ENCODE measurements at regions not wholly inside any gene's neighbourhood (a gene's known extent, or its start where the extent isn't known, plus 50 kb on each side); places are given as distances from the start of the nearest gene placed in this dataset.

- no peaks in the 10 kb centered on the region for H3K36me3 ChIP-seq (ENCODE audit: insufficient read depth, low read length)
- H3K4me1 ChIP-seq (ENCODE audit: insufficient read depth, low read length, severe bottlenecking) = no peaks in the 10 kb centered on the region
- no peaks in the 10 kb centered on the region for H3K79me2 ChIP-seq (ENCODE audit: insufficient read depth, low read length)
- no peak overlapping the region for H3K27ac ChIP-seq (ENCODE audit: low read depth, low read length, poor library complexity, severe bottlenecking)
- H3K27me3 ChIP-seq (ENCODE audit: insufficient read depth, low read length) = no peaks in the 10 kb centered on the region
- H3K4me2 ChIP-seq (ENCODE audit: low read length) = no peak overlapping the region
- TF ChIP-seq EZH2 (IDR thresholded peaks at IDR 0.05; ENCODE audit: borderline replicate concordance, low read length) = no peak
- TF ChIP-seq, protein P1, sequence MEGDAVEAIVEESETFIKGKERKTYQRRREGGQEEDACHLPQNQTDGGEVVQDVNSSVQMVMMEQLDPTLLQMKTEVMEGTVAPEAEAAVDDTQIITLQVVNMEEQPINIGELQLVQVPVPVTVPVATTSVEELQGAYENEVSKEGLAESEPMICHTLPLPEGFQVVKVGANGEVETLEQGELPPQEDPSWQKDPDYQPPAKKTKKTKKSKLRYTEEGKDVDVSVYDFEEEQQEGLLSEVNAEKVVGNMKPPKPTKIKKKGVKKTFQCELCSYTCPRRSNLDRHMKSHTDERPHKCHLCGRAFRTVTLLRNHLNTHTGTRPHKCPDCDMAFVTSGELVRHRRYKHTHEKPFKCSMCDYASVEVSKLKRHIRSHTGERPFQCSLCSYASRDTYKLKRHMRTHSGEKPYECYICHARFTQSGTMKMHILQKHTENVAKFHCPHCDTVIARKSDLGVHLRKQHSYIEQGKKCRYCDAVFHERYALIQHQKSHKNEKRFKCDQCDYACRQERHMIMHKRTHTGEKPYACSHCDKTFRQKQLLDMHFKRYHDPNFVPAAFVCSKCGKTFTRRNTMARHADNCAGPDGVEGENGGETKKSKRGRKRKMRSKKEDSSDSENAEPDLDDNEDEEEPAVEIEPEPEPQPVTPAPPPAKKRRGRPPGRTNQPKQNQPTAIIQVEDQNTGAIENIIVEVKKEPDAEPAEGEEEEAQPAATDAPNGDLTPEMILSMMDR (IDR thresholded peaks at IDR 0.05; ENCODE audit: low read length) = no peak
- no peak overlapping the region for H3K4me3 ChIP-seq (ENCODE audit: low read depth, low read length, poor library complexity, severe bottlenecking)
- H3K9ac ChIP-seq (ENCODE audit: low read length) = no peak overlapping the region
- H3K9me3 ChIP-seq (ENCODE audit: low read length) = no peaks in the 10 kb centered on the region
- no peak overlapping the region for H2AFZ ChIP-seq (ENCODE audit: low read length)
- H3K9me2 ChIP-seq (ENCODE audit: low read depth, low read length) = no peaks in the 10 kb centered on the region
- H4K20me1 ChIP-seq (ENCODE audit: insufficient read depth, low read length) = no peaks in the 10 kb centered on the region
- H3F3A ChIP-seq (ENCODE audit: insufficient read depth, low read length) = no peaks in the 10 kb centered on the region
Measured at GRCh38 chr9:99472916-99473245, 250.8 kb downstream of the SEC61B start.

DNA sequence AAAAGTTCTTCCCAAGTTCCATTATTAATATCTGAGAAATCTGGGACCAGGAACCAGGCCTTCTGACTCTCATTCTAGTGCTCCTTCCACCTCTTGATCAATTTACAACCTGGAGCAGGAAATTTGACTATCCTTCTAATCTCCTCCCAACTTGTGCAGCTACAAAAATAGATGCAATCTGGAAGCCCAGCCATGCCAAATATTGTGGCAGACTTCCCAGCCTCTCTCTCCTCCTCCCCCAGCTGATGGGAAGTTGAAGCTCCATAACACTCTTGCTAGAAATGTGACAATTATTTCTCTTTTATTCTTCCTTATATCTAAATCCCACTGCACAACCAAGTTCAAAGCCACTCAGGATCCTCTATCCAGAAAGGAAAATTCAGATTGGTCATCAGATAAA is 252.1 kb downstream of the SEC61B start:
- no peak for TF ChIP-seq EZH2 (IDR thresholded peaks at IDR 0.05; ENCODE audit: borderline replicate concordance, low read length)
- TF ChIP-seq, protein P1 (IDR thresholded peaks at IDR 0.05; ENCODE audit: low read length) = no peak
- no peak overlapping the region for H3K27ac ChIP-seq (ENCODE audit: low read depth, low read length, poor library complexity, severe bottlenecking)
- no peak overlapping the region for H3K4me3 ChIP-seq (ENCODE audit: low read depth, low read length, poor library complexity, severe bottlenecking)
- no peaks in the 10 kb centered on the region for H3K9me3 ChIP-seq (ENCODE audit: low read length)
- no peaks in the 10 kb centered on the region for H3K9me2 ChIP-seq (ENCODE audit: low read depth, low read length)
- no peaks in the 10 kb centered on the region for H3K27me3 ChIP-seq (ENCODE audit: insufficient read depth, low read length)
- H3K79me2 ChIP-seq (ENCODE audit: insufficient read depth, low read length) = no peaks in the 10 kb centered on the region
- no peak overlapping the region for H3K9ac ChIP-seq (ENCODE audit: low read length)
- H3K36me3 ChIP-seq (ENCODE audit: insufficient read depth, low read length) = no peaks in the 10 kb centered on the region
- H3F3A ChIP-seq (ENCODE audit: insufficient read depth, low read length) = no peaks in the 10 kb centered on the region
- no peaks in the 10 kb centered on the region for H3K4me1 ChIP-seq (ENCODE audit: insufficient read depth, low read length, severe bottlenecking)
- no peaks in the 10 kb centered on the region for H4K20me1 ChIP-seq (ENCODE audit: insufficient read depth, low read length)
- no peak overlapping the region for H2AFZ ChIP-seq (ENCODE audit: low read length)
- H3K4me2 ChIP-seq (ENCODE audit: low read length) = no peak overlapping the region

- H4K20me1 ChIP-seq (ENCODE audit: insufficient read depth, low read length) = no peaks in the 10 kb centered on the region
- H3K9ac ChIP-seq (ENCODE audit: low read length) = no peak overlapping the region
- H3K4me2 ChIP-seq (ENCODE audit: low read length) = no peak overlapping the region
- no peaks in the 10 kb centered on the region for H3K36me3 ChIP-seq (ENCODE audit: insufficient read depth, low read length)
- no peaks in the 10 kb centered on the region for H3K9me3 ChIP-seq (ENCODE audit: low read length)
- no peak overlapping the region for H2AFZ ChIP-seq (ENCODE audit: low read length)
- H3K9me2 ChIP-seq (ENCODE audit: low read depth, low read length) = no peaks in the 10 kb centered on the region
- H3K79me2 ChIP-seq (ENCODE audit: insufficient read depth, low read length) = no peaks in the 10 kb centered on the region
- TF ChIP-seq, protein P1 (IDR thresholded peaks at IDR 0.05; ENCODE audit: low read length) = no peak
- TF ChIP-seq EZH2 (IDR thresholded peaks at IDR 0.05; ENCODE audit: borderline replicate concordance, low read length) = no peak
- no peaks in the 10 kb centered on the region for H3F3A ChIP-seq (ENCODE audit: insufficient read depth, low read length)
- no peaks in the 10 kb centered on the region for H3K4me1 ChIP-seq (ENCODE audit: insufficient read depth, low read length, severe bottlenecking)
- H3K27ac ChIP-seq (ENCODE audit: low read depth, low read length, poor library complexity, severe bottlenecking) = no peak overlapping the region
- no peak overlapping the region for H3K4me3 ChIP-seq (ENCODE audit: low read depth, low read length, poor library complexity, severe bottlenecking)
- peaks cover 5% of the 10 kb centered on the region; the same call in 1 of the 2 replicates for H3K27me3 ChIP-seq (ENCODE audit: insufficient read depth, low read length)
Measured at GRCh38 chr9:99475401-99476065, 253.5 kb downstream of the SEC61B start.
